NCI-H2227 (cell line): ENCODE measurements at regions not wholly inside any gene's neighbourhood (a gene's known extent, or its start where the extent isn't known, plus 50 kb on each side); places are given as distances from the start of the nearest gene placed in this dataset.

Experiments
- DNase-seq: peaks from one replicate; lab custom pipeline; 2025; ENCODE audit not compliant: unreplicated experiment; lab: John Stamatoyannopoulos, UW

DNA sequence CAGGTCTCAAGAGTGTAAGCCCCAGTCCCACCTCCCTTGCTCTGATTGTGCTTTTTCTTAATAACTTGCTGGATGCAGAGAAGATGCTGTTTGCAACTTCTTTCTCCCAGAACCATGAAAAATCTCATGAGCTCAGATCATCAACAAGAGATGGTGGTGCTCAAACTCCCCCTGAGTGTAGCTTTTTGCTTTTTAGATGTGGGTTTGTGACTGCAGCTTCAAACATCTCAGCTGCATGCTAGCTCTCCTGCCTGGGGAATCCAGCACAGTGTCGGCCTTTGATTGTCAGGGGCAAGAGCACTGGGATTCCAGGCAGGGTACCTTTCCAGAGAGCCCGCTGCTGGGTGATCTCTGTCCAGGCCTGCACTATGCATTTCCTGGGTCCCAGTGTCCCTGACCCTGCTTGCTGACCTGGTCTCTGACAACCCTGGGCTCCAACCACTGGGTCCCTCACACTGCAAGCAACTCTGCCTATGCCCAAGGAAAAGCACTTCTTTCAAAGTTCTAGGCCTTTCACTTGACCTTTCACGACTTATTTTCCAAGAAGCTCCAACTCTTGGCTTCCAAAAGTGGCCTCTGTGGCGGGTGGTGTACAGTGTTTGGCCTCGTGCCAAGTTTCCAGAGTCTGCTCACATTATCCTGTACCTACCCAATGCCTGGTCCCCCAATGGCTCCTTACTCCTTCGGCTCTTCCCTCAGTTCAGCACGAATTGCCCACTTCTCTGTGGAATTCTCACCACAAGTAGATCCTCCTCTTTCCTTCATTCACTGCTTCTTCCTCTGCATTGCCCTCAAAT, 69.7 kb upstream of the LY86 start:
- no peak for DNase-seq

DNA sequence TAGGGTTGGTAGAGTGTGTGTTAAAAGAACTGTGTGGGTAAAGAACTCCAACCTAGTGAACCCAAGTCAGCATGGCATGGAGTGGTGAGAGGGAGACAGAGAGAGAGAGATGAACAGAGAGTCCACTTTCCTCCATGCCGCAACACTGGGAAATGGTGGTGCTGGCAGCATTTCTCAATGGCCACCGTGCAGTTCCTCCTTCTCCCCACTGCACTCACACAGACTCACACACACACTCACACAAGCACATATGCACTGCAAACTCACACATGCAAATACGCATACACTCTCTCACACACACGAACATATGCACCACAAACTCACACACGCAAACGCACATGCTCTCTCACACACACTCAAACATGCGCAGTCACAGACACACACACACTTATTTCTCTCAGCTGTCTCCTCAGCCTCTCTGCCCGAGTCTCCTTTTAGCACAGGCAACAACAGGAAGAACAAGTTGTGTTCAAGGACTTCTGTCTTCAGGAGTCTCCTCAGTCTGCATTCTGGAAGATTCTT, 66.5 kb upstream of the LY86 start:
- DNase-seq: no peak

DNA sequence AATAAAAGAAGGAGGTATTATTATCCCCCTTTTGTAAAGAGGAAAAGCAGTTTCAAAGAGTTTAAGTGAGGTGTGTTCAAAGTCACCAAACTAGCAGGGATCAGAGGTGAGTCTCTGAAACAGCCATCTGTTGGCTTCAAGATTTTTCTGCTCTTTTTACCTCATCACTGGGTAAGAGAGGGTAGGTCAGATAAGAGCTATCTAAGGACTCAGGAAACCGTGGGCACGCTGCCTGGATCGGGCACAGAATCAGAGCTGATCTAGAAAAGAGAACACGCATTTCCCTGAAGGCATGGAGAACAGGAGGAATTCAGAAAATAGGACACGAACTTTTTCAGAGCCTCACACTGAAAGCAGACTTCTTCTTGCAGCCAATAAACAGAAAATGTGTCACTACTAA, 65.8 kb upstream of the LY86 start:
- no peak for DNase-seq

DNA sequence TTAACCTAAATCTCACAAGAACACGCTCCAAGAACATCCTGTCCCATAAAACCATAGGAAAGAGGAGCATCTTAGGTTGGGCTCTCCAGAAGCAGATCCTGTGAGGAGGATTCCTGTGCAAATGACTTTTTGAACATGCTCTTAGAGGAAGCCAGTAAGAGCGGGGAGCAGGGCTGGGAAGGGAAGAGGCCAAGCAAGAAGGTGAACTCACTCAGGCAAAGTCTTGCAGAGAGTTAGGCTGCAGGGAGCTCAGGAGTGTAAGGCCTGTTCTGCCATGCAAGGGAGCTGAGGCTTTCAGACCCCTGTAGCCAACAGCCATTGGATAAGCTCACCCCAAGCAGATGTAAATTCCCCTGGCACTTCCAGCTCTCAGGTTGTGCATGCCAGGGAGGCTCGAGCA, 63.6 kb upstream of the LY86 start:
- no peak for DNase-seq

DNA sequence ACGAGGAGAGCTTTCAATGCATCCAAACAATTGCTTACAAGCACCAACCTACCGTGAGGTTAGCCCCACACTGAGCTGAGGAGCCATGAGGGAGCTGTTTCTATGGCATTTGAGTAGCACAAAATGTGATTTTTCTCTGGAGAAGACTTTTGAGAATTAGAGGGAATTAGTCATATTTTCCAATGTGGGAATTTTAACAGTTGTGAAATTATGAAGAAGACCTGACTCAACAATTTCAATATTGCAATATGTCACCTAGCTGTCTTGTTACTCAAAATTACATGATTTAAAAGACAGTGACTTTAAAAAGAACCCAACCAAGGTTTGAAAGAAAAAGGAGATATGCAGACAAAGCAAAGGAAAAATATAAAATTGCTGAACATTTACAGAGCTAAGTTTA, 62.6 kb upstream of the LY86 start:
- DNase-seq: no peak

DNA sequence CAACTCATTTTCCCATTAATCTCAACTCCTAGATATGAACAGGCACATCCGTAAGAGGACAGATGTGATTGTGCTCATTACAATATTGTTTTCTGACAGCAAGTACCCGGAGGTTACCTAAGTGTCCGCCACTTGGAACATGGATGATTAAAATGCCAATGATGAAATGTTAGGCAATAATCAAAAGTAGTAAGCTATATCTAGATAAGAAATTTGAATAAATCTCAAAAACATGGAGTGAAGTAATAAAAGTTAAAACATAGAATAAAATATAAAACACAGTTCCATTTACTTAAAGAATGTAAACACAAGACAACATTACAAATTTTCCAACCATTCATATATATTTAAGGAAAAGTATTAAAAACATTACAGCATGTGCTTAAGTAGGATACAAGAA, 59.2 kb upstream of the LY86 start:
- DNase-seq: no peak

DNA sequence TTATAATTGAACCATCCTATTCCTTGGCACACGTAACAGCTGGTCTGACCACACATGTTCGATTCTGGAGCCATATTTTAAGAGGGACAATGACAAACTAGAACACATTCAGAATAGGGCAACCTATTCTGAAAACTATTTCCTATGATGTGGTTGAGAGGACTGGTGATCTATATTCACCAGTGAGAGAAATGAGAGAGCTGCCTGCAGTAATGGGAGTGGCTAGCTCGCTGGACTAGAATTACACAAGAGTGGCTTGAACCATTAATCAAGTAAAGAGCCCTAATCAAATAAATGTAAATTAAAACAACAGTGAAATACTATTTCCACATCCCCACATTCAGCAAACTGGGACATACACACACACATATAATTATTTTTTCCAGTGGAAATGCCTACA, 55.3 kb upstream of the LY86 start:
- no peak for DNase-seq

DNA sequence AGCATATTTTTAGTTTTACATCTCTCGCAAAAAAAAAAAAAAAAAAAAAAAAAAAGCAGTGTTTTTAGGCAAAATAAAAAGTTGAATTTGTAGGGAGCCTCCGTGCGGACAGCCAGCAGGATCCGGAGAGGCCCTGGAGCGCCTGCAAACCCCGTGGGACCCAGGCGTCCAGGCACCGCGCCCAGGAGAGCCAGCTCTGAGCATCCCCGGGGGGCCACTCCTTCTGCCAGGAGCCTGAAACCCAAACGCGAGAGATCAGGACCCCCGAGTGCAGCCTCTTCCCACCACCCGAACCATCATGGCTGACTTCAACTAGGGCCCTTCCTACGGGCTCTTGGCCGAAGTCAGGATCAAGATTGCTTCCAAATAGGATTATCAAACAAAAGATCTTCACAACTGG, 54.1 kb upstream of the LY86 start:
- DNase-seq: no peak

DNA sequence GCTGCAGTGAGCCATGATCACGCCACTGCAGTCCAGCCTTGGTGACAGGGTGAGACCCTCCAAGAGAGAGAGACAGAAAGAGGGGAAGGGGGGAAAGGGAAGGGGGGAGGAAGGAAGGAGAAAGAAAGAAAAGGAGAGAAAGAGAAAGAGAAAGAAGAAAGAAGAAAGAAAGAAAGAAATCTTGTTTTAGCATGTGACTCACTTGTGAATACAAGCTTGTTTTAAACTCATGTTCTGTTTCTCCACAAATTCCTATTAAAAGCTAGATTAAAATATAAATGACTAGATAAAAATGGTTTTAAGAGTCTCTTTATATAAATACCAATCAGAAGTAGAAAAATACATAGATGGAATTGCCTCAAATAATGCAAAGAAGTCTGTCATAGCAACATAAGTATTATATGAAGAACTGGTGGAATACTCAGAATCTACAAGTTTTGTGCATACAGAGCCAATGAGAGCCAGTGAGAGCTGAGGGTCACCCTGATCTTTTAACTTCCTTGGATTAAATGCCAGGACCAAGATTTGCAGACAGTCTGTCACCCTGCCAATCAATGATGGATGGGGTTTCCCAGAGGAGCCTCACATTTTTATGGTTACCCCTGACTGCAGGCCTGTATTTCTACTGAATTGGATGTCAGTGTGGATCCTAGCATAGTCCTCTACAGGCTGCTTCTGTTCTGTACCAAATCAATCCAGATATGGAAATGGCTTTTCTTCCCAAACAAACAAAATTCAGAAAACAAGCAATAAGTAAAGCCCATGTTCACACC, 50.8 kb upstream of the LY86 start:
- DNase-seq: no peak

DNA sequence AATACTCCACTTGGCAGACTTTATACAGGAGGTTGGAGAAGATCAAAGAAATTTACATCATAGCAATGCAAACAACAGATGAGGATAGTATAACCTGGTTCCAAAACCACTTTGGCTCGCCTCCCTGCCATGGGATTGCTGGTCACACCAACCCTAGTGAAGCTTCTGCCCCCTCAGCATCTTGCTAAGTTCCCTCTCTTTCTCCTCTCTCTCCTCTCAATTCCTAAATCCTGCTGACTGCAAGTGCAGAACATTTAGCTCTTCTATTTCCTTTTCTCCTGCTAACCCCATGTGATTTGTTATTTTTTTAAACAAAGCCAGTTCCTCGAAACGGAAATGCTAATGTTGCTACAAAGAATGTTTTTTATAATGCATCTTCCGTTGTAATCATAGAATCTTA, 50.3 kb upstream of the LY86 start:
- no peak for DNase-seq
